CD14-positive monocyte (primary cell): ENCODE measurements at regions not wholly inside any gene's neighbourhood (a gene's known extent, or its start where the extent isn't known, plus 50 kb on each side); places are given as distances from the start of the nearest gene placed in this dataset.

Source experiments
- DNase-seq, 3 donors: peaks; one replicate each; pipeline ENCODE4 v3.0.0-alpha.2; 2011 to 2022
- H2AFZ ChIP-seq: 2 replicates; pipeline ENCODE4 v1.6.0; 2012; ENCODE audit warnings: mild to moderate bottlenecking, low read depth, low read length, inconsistent platforms; ENCODE audit not compliant: insufficient read depth, poor library complexity, severe bottlenecking
- H3K27ac ChIP-seq, 2 donors: 1 replicate in 1 of 2; 2 replicates in 1 of 2; pipeline ENCODE4 v1.5.1; 2012 to 2013; ENCODE audit warnings: low read length in 2 of 2, control low read depth in 1 of 2, inconsistent platforms in 1 of 2, low read depth in 1 of 2, mild to moderate bottlenecking in 1 of 2
- H3K27me3 ChIP-seq, 2 donors: one replicate each; pipeline versions ENCODE4 v1.6.0 to v1.6.1; 2011 to 2013; ENCODE audit warnings: low read length in 2 of 2; ENCODE audit not compliant: control insufficient read depth in 2 of 2, insufficient read depth in 2 of 2
- H3K36me3 ChIP-seq, 2 donors: replicated peaks in 1 of 2; 1 replicate in 1 of 2; 2 replicates in 1 of 2; pipeline versions ENCODE4 v1.5.1 to v1.6.1; 2012 to 2013; ENCODE audit warnings: low read length in 2 of 2, control low read depth in 1 of 2, inconsistent platforms in 1 of 2, mild to moderate bottlenecking in 1 of 2; ENCODE audit not compliant: insufficient read depth in 2 of 2, control insufficient read depth in 1 of 2
- H3K4me1 ChIP-seq, 2 donors: 1 replicate in 1 of 2; 2 replicates in 1 of 2; pipeline versions ENCODE4 v1.5.1 to v1.6.1; 2012 to 2013; ENCODE audit warnings: low read length in 2 of 2, control low read depth in 1 of 2, inconsistent platforms in 1 of 2, mild to moderate bottlenecking in 1 of 2, moderate library complexity in 1 of 2; ENCODE audit not compliant: insufficient read depth in 2 of 2, control insufficient read depth in 1 of 2
- H3K4me2 ChIP-seq: replicated peaks from 2 replicates; pipeline ENCODE3; 2012; ENCODE audit warnings: low read length, moderate library complexity, mild to moderate bottlenecking; ENCODE audit not compliant: poor library complexity, severe bottlenecking; ENCODE audit errors: extremely low read depth
- H3K4me3 ChIP-seq, 3 experiments: fragments of 200-600 bp in 1 of 3; sonication (generic) in 1 of 3; replicated peaks in 1 of 3; 1 replicate in 2 of 3; 2 replicates in 1 of 3; pipeline ENCODE4 v1.5.1; 2011 to 2013; ENCODE audit warnings: low read length in 3 of 3, mild to moderate bottlenecking in 3 of 3, control low read depth in 2 of 3, low read depth in 2 of 3, inconsistent platforms in 1 of 3, moderate library complexity in 1 of 3
- H3K79me2 ChIP-seq: 2 replicates; pipeline ENCODE4 v1.6.0; 2012; ENCODE audit warnings: mild to moderate bottlenecking, control low read depth, inconsistent platforms, low read length, moderate library complexity; ENCODE audit not compliant: insufficient read depth
- H3K9ac ChIP-seq: 2 replicates; pipeline ENCODE4 v1.6.0; 2017; ENCODE audit warnings: low read length, mild to moderate bottlenecking; ENCODE audit not compliant: insufficient read depth, poor library complexity, severe bottlenecking
- H3K9me3 ChIP-seq, 2 donors: replicated peaks in 1 of 2; 1 replicate in 1 of 2; 2 replicates in 1 of 2; pipeline versions ENCODE4 v1.5.1 to v1.6.1; 2012 to 2013; ENCODE audit warnings: low read length in 2 of 2, control low read depth in 1 of 2; ENCODE audit not compliant: control insufficient read depth in 1 of 2, insufficient read depth in 1 of 2
- H4K20me1 ChIP-seq: 2 replicates; pipeline ENCODE4 v1.6.0; 2012; ENCODE audit warnings: mild to moderate bottlenecking, low read length, control low read depth, moderate library complexity; ENCODE audit not compliant: insufficient read depth
- H3K27ac Mint-ChIP-seq, 7 donors: one replicate each; pipeline ENCODE4 v1.8.0; 2020; ENCODE audit warnings: mild to moderate bottlenecking in 7 of 7, mixed read lengths in 7 of 7, moderate library complexity in 6 of 7, inconsistent platforms in 2 of 7
- H3K27me3 Mint-ChIP-seq, 3 donors: one replicate each; pipeline ENCODE4 v1.8.0; 2021 to 2022; ENCODE audit warnings: low read depth in 3 of 3, mild to moderate bottlenecking in 3 of 3, mixed read lengths in 3 of 3, moderate library complexity in 3 of 3, inconsistent platforms in 1 of 3
- H3K36me3 Mint-ChIP-seq, 2 donors: one replicate each; pipeline ENCODE4 v1.8.0; 2020; ENCODE audit warnings: mixed read lengths in 2 of 2, inconsistent platforms in 1 of 2, mild to moderate bottlenecking in 1 of 2
- H3K4me1 Mint-ChIP-seq: one replicate; pipeline ENCODE4 v1.8.0; 2020; ENCODE audit warnings: mild to moderate bottlenecking, mixed read lengths
- H3K4me3 Mint-ChIP-seq, 2 donors: one replicate each; pipeline ENCODE4 v1.8.0; 2020; ENCODE audit warnings: mild to moderate bottlenecking in 2 of 2, mixed read lengths in 2 of 2, moderate library complexity in 1 of 2
- H3K9me3 Mint-ChIP-seq, 7 donors: one replicate each; pipeline ENCODE4 v1.8.0; 2020 to 2022; ENCODE audit warnings: mixed read lengths in 7 of 7, mild to moderate bottlenecking in 6 of 7, moderate library complexity in 6 of 7, inconsistent platforms in 2 of 7
- CTCF ChIP-seq: fragments of 200-600 bp; IDR thresholded peaks from one replicate; pipeline ENCODE4 v1.8.0; 2022; ENCODE audit warnings: antibody characterized with exemption, mild to moderate bottlenecking
- WGBS: methylation state at CpG from one replicate; pipeline ENCODE4 v1.1.5; 2013; ENCODE audit warnings: missing lambda C conversion rate; ENCODE audit not compliant: insufficient coverage; 5-methylcytosine and 5-hydroxymethylcytosine counted together
- intact Hi-C, 2 donors: fragments of 100-400 bp; cut with micrococcal nuclease; formaldehyde crosslinking; loops; one replicate each; pipeline versions ENCODE4 v1.15.0 to v1.15.1; 2023

GRCh38 chr13:88377852-88378251, 706.7 kb downstream of the SLITRK5 start:
- Histone ChIP-seq H3K27me3 (no peaks in the 10 kb centered on the region), H3K4me2 (no peak overlapping the region), H3K27ac (no peak overlapping the region), H3K9ac (no peak overlapping the region), H2AFZ (no peak overlapping the region), H3K79me2 (no peaks in the 10 kb centered on the region), H4K20me1 (no peaks in the 10 kb centered on the region), H3K36me3 (no peaks in the 10 kb centered on the region), H3K4me1 (no peaks in the 10 kb centered on the region), H3K4me3 (no peak overlapping the region), H3K9me3 (no peaks in the 10 kb centered on the region)
- TF ChIP-seq CTCF, result no peak
- Mint-ChIP-seq H3K4me3 (no peak overlapping the region), H3K4me1 (no peaks in the 10 kb centered on the region), H3K36me3 (no peaks in the 10 kb centered on the region), H3K27ac (no peak overlapping the region), H3K27me3 (peaks cover 0 to 4% (median 0%) of the 10 kb centered on the region in 3 donors), H3K9me3 (peaks cover 0 to 10% (median 3%) of the 10 kb centered on the region in 7 donors)
- WGBS, result 86% methylated on average over 1 of the region's 2 CpGs
- intact Hi-C loops, result no loop called here
- DNase-seq, result no peak

- Histone ChIP-seq H4K20me1 (no peaks in the 10 kb centered on the region), H3K27ac (no peak overlapping the region), H3K4me1 (no peaks in the 10 kb centered on the region), H3K9ac (no peak overlapping the region), H3K9me3 (no peaks in the 10 kb centered on the region), H3K4me3 (no peak overlapping the region), H2AFZ (no peak overlapping the region), H3K79me2 (no peaks in the 10 kb centered on the region), H3K27me3 (no peaks in the 10 kb centered on the region), H3K4me2 (no peak overlapping the region), H3K36me3 (no peaks in the 10 kb centered on the region)
- H3K9me3 Mint-ChIP-seq, result peaks cover 0 to 5% (median 0%) of the 10 kb centered on the region in 7 donors
- no peaks in the 10 kb centered on the region for H3K36me3 Mint-ChIP-seq
- no peak overlapping the region for H3K27ac Mint-ChIP-seq
- H3K4me1 Mint-ChIP-seq, result no peaks in the 10 kb centered on the region
- no peak for TF ChIP-seq CTCF
- H3K27me3 Mint-ChIP-seq, result no peaks in the 10 kb centered on the region
- no peak for DNase-seq
- intact Hi-C loops, result no loop called here
- H3K4me3 Mint-ChIP-seq, result no peak overlapping the region
Measured at GRCh38 chr13:88384542-88384941, 713.4 kb downstream of the SLITRK5 start.
